GM12873 (cell line): ENCODE measurements at regions not wholly inside any gene's neighbourhood (a gene's known extent, or its start where the extent isn't known, plus 50 kb on each side); places are given as distances from the start of the nearest gene placed in this dataset.

ENCODE experiments used
- CTCF ChIP-seq: IDR thresholded peaks from 2 replicates; pipeline ENCODE4 v1.5.1; 2012; ENCODE audit warnings: low read depth, mild to moderate bottlenecking, moderate library complexity, low read length, control low read depth; ENCODE audit not compliant: insufficient read depth; ENCODE audit errors: missing control alignments

GRCh38 chr1:89459081-89459480, 65.5 kb upstream of the LRRC8B start:
- no peak for TF ChIP-seq CTCF

- no peak for TF ChIP-seq CTCF
Observed at GRCh38 chr1:89460325-89460724, 64.3 kb upstream of the LRRC8B start.

- TF ChIP-seq CTCF, result no peak
Observed at GRCh38 chr1:89462250-89462649, 62.4 kb upstream of the LRRC8B start.

- no peak for TF ChIP-seq CTCF
Observed at GRCh38 chr1:89464008-89464407, 60.6 kb upstream of the LRRC8B start.

- no peak for TF ChIP-seq CTCF
Observed at GRCh38 chr1:89465201-89465600, 59.4 kb upstream of the LRRC8B start.

GRCh38 chr1:89466307-89466930, 58.2 kb upstream of the LRRC8B start:
- TF ChIP-seq CTCF, result no peak

GRCh38 chr1:89472253-89472652, 52.4 kb upstream of the LRRC8B start:
- TF ChIP-seq CTCF, result no peak
